Mucosa of rectum (tissue), 2 donors: ENCODE measurements at regions not wholly inside any gene's neighbourhood (a gene's known extent, or its start where the extent isn't known, plus 50 kb on each side); places are given as distances from the start of the nearest gene placed in this dataset.

Source experiments
- H3K27ac ChIP-seq, 2 donors: one replicate each; pipeline ENCODE4 v1.7.0; 2013; ENCODE audit warnings: inconsistent platforms in 2 of 2, low read depth in 2 of 2, low read length in 2 of 2
- H3K27me3 ChIP-seq, 2 donors: one replicate each; pipeline ENCODE4 v1.7.0; 2013; ENCODE audit warnings: low read length in 2 of 2; ENCODE audit not compliant: control insufficient read depth in 2 of 2, insufficient read depth in 2 of 2
- H3K36me3 ChIP-seq, 2 donors: one replicate each; pipeline ENCODE4 v1.7.0; 2013; ENCODE audit warnings: low read length in 2 of 2; ENCODE audit not compliant: control insufficient read depth in 2 of 2, insufficient read depth in 2 of 2
- H3K4me1 ChIP-seq, 2 donors: one replicate each; pipeline ENCODE4 v1.7.0; 2013; ENCODE audit warnings: low read length in 2 of 2, mild to moderate bottlenecking in 1 of 2; ENCODE audit not compliant: control insufficient read depth in 2 of 2, insufficient read depth in 2 of 2
- H3K4me3 ChIP-seq, 2 donors: one replicate each; pipeline ENCODE4 v1.7.0; 2013; ENCODE audit warnings: low read length in 2 of 2
- H3K9ac ChIP-seq, 2 donors: one replicate each; pipeline ENCODE4 v1.7.0; 2013; ENCODE audit warnings: low read length in 2 of 2, low read depth in 1 of 2, mild to moderate bottlenecking in 1 of 2
- H3K9me3 ChIP-seq, 2 donors: one replicate each; pipeline ENCODE4 v1.7.0; 2013; ENCODE audit warnings: low read length in 2 of 2; ENCODE audit not compliant: control insufficient read depth in 2 of 2
- donor health status: healthy.
- donor health status: Normal muscosa, but diverticular disease.

DNA sequence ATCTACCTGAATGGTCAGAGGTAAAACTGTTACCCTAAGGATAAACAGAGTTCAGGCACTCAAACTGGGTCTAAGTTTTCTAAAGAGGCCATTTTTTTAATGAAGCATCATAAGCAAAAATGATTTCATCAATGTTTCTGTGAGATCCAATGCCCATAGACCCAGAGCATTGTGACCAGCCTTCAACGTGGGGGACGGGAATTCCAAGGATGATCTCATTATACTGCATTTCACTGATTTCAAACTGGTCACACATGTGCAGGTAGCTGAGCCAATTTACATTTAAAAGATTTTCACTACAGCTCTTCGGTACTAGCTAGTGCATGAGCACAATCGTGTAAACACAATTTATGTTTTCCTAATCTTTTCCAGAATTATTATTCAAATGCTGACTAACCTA is 472.9 kb downstream of the DIPK2A start:
- no peak overlapping the region for H3K27ac ChIP-seq
- no peak overlapping the region for H3K4me3 ChIP-seq
- H3K4me1 ChIP-seq: no peaks in the 10 kb centered on the region
- H3K36me3 ChIP-seq: no peaks in the 10 kb centered on the region
- H3K27me3 ChIP-seq: no peaks in the 10 kb centered on the region
- H3K9ac ChIP-seq: no peak overlapping the region
- H3K9me3 ChIP-seq: no peaks in the 10 kb centered on the region

DNA sequence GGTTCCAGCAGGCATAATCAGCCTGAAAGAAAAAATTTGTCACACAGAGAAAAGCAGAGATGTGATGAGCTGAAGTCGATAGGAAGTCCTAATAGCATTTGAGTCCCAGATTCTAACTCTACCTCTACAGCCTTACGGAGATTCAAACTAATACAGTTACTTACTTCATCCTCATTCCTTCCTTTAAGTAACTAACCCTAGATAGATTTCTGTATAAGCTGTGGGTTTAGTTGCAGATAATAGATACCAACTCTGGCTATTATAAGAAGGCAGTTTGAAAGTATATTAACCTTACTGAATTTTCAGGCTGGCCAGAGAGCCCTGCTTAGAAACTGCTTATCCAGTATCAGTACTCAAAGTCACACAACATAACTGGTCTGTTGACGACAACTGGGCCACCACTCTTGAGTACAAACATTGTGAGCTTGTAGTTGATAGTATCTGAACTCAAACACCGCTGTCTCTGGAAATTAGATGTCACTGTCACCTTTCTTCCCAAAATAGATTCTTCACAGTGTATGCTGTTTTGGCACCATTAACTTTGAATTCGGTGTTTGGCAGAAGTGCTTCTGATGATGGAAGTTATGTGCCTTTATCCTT is 484.3 kb downstream of the DIPK2A start:
- no peak overlapping the region for H3K9ac ChIP-seq
- H3K4me1 ChIP-seq: no peaks in the 10 kb centered on the region
- H3K27ac ChIP-seq: no peak overlapping the region
- no peaks in the 10 kb centered on the region for H3K9me3 ChIP-seq
- no peaks in the 10 kb centered on the region for H3K36me3 ChIP-seq
- no peak overlapping the region for H3K4me3 ChIP-seq
- H3K27me3 ChIP-seq: no peaks in the 10 kb centered on the region

DNA sequence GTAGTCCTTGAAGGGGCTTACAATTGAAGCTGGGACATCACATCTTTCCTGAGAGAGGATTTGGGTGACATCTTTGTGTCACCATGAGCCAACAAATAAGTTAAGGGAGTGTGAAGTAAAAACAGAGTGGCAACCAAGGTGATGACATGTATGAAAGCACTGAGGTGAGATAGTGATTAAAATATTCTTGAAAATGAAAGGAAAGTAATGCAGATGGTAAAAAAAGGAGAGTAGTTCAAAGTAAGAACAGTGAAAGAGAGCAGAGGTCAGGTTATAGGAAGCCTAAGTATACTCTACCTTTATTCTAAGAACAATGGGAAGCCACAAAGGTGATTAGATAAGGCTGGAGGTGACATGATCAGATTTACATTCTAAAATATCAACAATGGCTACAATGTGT is 486.1 kb downstream of the DIPK2A start:
- H3K4me3 ChIP-seq: no peak overlapping the region
- no peaks in the 10 kb centered on the region for H3K36me3 ChIP-seq
- H3K4me1 ChIP-seq: no peaks in the 10 kb centered on the region
- no peaks in the 10 kb centered on the region for H3K9me3 ChIP-seq
- no peak overlapping the region for H3K27ac ChIP-seq
- H3K9ac ChIP-seq: no peak overlapping the region
- no peaks in the 10 kb centered on the region for H3K27me3 ChIP-seq

DNA sequence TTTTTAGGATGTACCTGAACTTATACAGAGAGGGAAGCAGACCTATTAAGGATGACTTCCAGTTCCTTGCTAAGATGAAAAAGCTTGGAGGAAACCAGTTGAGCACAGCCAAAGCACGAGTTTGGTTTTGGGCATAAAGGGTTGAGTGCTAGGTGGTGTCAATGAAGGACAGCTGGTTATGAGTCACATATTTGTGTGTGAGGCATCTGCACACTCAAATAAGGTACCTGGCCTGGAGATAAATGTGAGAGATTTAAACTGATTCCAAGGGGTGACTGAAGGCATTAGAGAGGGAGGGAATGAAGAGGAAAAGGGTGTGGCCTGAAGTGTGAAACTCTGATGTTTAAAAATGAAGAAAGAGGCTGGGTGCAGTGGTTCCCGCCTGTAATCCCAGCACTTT is 486.7 kb downstream of the DIPK2A start:
- Histone ChIP-seq H3K27me3 (no peaks in the 10 kb centered on the region), H3K4me3 (no peak overlapping the region), H3K9ac (no peak overlapping the region), H3K36me3 (no peaks in the 10 kb centered on the region), H3K27ac (no peak overlapping the region), H3K9me3 (no peaks in the 10 kb centered on the region), H3K4me1 (no peaks in the 10 kb centered on the region)

DNA sequence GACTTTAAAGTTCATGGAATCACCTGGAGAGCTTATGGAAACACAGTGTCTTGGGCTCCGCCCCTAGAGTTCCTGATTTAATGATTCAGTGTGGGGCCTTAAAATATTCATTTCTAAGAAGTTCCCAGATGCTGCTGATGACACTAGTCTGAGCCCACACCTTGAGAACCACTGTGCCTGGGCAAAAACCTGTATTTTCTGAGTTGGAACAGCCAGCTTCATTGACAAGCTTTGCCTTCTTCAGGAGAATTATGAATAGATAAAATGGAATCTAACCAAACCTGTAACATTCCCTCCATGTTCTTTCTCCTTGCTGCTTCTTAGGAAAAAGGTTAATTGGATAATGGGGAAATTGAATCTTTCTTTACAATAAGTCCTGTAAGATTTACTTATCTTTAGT is 490.7 kb downstream of the DIPK2A start:
- Histone ChIP-seq H3K9ac (no peak overlapping the region), H3K27me3 (no peaks in the 10 kb centered on the region), H3K4me3 (no peak overlapping the region), H3K9me3 (no peaks in the 10 kb centered on the region), H3K36me3 (no peaks in the 10 kb centered on the region), H3K4me1 (no peaks in the 10 kb centered on the region), H3K27ac (no peak overlapping the region)

DNA sequence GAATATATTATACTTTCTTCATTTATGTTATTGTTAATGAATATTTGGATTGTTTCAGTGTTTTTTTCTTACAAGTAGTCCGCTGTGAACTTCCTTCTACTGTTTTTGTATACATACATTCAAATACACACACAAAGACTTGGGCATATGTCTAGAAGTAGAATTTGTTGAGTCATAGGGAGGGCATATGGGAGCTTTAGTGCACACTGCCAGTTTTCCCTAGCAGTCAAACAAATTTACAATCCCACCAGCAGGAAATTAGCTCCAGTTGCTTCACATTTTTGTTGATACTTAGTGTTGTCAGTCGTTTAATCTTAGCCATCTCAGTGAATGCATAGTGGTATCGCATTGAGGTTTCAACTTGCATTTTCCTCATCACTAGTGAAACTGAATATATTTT is 492.3 kb downstream of the DIPK2A start:
- H3K4me3 ChIP-seq: no peak overlapping the region
- H3K4me1 ChIP-seq: no peaks in the 10 kb centered on the region
- no peaks in the 10 kb centered on the region for H3K27me3 ChIP-seq

DNA sequence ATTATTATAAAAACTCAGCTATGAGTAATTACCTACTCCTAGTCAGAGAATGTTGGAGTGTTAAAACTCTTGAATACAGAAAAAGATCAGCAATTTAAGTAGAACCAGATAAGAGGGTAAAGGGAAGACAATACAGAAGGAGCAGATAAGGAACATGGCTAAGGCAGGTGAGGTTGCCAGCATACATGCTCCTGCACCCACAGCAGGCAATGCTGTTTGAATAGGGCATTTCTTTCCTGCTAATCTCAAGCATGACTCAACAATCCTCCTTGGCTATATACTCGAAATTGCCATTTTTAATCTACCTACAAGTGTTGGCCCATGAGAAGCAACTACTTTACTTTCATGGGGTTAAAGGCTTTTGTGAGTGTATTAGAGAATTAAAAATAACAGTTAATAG is 494.5 kb downstream of the DIPK2A start:
- no peaks in the 10 kb centered on the region for H3K27me3 ChIP-seq
- H3K4me1 ChIP-seq: no peaks in the 10 kb centered on the region
- H3K4me3 ChIP-seq: no peak overlapping the region
- no peak overlapping the region for H3K27ac ChIP-seq
- H3K36me3 ChIP-seq: no peaks in the 10 kb centered on the region
- no peaks in the 10 kb centered on the region for H3K9me3 ChIP-seq
- H3K9ac ChIP-seq: no peak overlapping the region

More for the DNA sequence above, 492.3 kb downstream of the DIPK2A start:
- Histone ChIP-seq H3K27ac (no peak overlapping the region), H3K9ac (no peak overlapping the region), H3K36me3 (no peaks in the 10 kb centered on the region), H3K9me3 (no peaks in the 10 kb centered on the region)

DNA sequence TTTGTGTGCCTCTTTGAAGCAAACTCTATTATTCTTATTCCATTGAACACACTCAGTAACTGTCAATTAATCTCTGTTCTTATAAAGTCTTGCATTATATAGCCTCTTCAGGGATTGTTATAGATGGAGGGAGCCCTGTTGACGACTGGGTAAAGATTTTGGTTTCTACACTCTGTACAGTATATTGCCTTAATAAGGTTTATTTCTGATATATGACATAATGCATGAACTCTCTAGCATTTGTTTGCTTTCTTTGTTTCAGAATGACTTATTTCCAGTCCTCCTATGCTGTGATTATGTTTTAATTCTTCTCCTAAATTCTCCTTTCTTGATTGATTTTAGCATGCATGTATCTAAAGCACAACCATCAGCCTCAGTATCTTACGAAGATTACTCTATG is 494.9 kb downstream of the DIPK2A start:
- H3K36me3 ChIP-seq: no peaks in the 10 kb centered on the region
- no peaks in the 10 kb centered on the region for H3K27me3 ChIP-seq
- no peak overlapping the region for H3K4me3 ChIP-seq

DNA sequence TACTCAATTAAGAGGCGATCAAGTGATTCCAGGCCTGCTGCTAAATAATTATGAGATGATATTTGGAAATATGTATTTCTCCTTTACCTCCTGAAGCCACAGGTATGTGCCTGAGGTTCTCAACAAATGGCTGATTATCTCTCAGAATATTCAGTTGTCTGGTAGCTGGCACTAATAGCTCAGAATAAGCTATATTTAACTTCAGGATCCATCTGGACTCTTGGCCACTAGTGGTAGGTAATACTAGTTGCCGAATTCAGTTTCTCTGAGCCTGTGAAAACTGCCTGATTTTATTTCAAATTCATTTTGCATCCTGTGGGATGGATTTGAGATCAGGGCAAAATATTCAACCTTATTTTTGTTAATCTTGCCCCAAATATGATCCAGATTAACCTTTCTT is 499.0 kb downstream of the DIPK2A start:
- no peaks in the 10 kb centered on the region for H3K36me3 ChIP-seq
- H3K4me1 ChIP-seq: no peaks in the 10 kb centered on the region
- no peaks in the 10 kb centered on the region for H3K9me3 ChIP-seq
- H3K27me3 ChIP-seq: no peaks in the 10 kb centered on the region
- H3K9ac ChIP-seq: no peak overlapping the region
- H3K4me3 ChIP-seq: no peak overlapping the region
- H3K27ac ChIP-seq: no peak overlapping the region

More for the DNA sequence above, 494.9 kb downstream of the DIPK2A start:
- Histone ChIP-seq H3K27ac (no peak overlapping the region), H3K4me1 (no peaks in the 10 kb centered on the region), H3K9me3 (no peaks in the 10 kb centered on the region), H3K9ac (no peak overlapping the region)

DNA sequence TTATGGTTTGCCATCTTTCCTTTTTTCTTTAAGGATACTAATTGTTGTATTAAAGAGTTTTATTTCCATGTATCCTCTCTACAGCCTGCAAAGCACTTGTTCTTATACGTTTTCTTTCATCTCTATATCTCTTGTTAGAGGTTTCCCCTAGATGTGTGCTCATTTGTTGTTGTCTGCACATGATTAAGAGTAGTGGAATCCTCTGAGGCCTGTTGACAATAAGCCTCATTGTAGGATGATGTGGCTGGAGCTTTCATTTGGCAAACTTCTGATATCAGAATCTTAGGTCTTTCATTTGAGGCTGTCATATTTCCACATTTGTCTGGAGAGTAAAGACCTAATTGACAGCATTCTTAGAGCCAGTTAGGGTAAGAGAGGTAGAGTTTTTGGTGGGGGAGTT is 506.0 kb downstream of the DIPK2A start:
- Histone ChIP-seq H3K4me1 (no peaks in the 10 kb centered on the region), H3K27ac (no peak overlapping the region)

DNA sequence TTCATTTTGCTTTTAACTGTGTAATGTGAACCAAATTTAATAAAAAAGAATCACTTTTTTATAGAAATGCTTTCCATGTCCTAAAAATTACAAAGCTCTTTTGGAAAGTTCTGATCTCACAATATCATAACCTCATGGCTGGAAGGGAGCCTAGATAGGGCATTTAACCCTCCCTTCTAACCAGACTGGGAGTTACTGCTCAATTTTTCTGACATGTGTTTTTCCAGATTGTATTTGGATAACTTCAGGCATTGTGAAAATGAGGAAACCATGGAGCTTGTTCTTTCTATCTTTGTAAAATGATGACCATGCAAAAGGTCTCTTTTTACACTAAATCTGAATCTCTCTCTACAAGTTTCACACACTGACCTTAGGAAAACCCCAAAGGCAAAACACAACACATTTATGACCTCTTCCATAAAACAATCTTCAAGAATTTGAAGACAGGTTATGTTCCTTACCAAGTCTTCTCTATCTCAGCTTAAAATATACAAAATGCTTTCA is 508.8 kb downstream of the DIPK2A start:
- H3K4me3 ChIP-seq: no peak overlapping the region
- H3K9me3 ChIP-seq: no peaks in the 10 kb centered on the region
- H3K4me1 ChIP-seq: no peaks in the 10 kb centered on the region
- H3K27me3 ChIP-seq: no peaks in the 10 kb centered on the region
- H3K27ac ChIP-seq: no peak overlapping the region
- no peak overlapping the region for H3K9ac ChIP-seq
- no peaks in the 10 kb centered on the region for H3K36me3 ChIP-seq

More for the DNA sequence above, 506.0 kb downstream of the DIPK2A start:
- Histone ChIP-seq H3K36me3 (no peaks in the 10 kb centered on the region), H3K4me3 (no peak overlapping the region), H3K27me3 (no peaks in the 10 kb centered on the region), H3K9ac (no peak overlapping the region), H3K9me3 (no peaks in the 10 kb centered on the region)
